ENCODE measurements at regions not wholly inside any gene's neighbourhood (a gene's known extent, or its start where the extent isn't known, plus 50 kb on each side); places are given as distances from the start of the nearest gene placed in this dataset.

GRCh38 chr1:243945727-243946126, 95.7 kb upstream of the AKT3 start:
- H3K23ac ChIP-seq (ENCODE audit: insufficient read length) = no peak overlapping the region
- H3K4me3 ChIP-seq (ENCODE audit: extremely low read depth in 1 of 4, insufficient read depth in 2 of 4, low read depth in 3 of 4, low read length in 4 of 4) = no peak overlapping the region
- no peak overlapping the region for H4K8ac ChIP-seq (ENCODE audit: extremely low read depth, insufficient read depth, low read length)
- no peak overlapping the region for H2BK120ac ChIP-seq (replicated peaks; ENCODE audit: low read depth, low read length)
- no peak overlapping the region for H3K4me2 ChIP-seq (ENCODE audit: insufficient read depth in 1 of 2, low read depth in 2 of 2, low read length in 2 of 2)
- H2BK5ac ChIP-seq (ENCODE audit: low read depth, low read length) = no peak overlapping the region
- no peak overlapping the region for H4K91ac ChIP-seq (replicated peaks; ENCODE audit: insufficient read length, low read length)
- no peak overlapping the region for H2AK5ac ChIP-seq (ENCODE audit: low read depth, low read length)
- TF ChIP-seq SAP30 (IDR thresholded peaks at IDR 0.05; ENCODE audit: insufficient read depth, insufficient replicate concordance, low read length) (no peak), GABPA (IDR thresholded peaks at IDR 0.05; ENCODE audit: borderline replicate concordance, insufficient read depth, low read length) (no peak), NRF1 (IDR thresholded peaks at IDR 0.05; ENCODE audit: low read depth, low read length) (no peak), KDM1A (IDR thresholded peaks at IDR 0.05; ENCODE audit: borderline replicate concordance, low read length) (no peak), POU5F1 (IDR thresholded peaks at IDR 0.05; ENCODE audit: low read depth, low read length) (no peak), TAF7 (optimal IDR thresholded peaks at IDR 0.05; ENCODE audit: borderline replicate concordance, low read depth, low read length) (no peak), HDAC6 (IDR thresholded peaks at IDR 0.05; ENCODE audit: low read depth, low read length) (no peak), CEBPB (IDR thresholded peaks at IDR 0.05; ENCODE audit: low read depth, low read length) (no peak), NANOG (IDR thresholded peaks at IDR 0.05; ENCODE audit: insufficient read depth, low read depth, low read length, poor library complexity, severe bottlenecking) (no peak), KDM4A (IDR thresholded peaks at IDR 0.05; ENCODE audit: low read depth, low read length, severe bottlenecking) (no peak)
- no peak overlapping the region for H3K9ac ChIP-seq (replicated peaks in 1 of 4; ENCODE audit: extremely low read depth in 1 of 4, low read depth in 3 of 4, low read length in 3 of 4)
- H3K9me3 ChIP-seq (ENCODE audit: insufficient read depth in 2 of 2, low read depth in 1 of 2, low read length in 1 of 2) = no peaks in the 10 kb centered on the region
- peaks cover 3 to 10% (median 5%) of the 10 kb centered on the region in 4 experiments for H3K4me1 ChIP-seq (replicated peaks in 1 of 4; ENCODE audit: control insufficient read depth in 3 of 4, insufficient read depth in 4 of 4, low read length in 3 of 4)
- no peaks in the 10 kb centered on the region for H4K20me1 ChIP-seq (replicated peaks in 1 of 2; ENCODE audit: control insufficient read depth in 1 of 2, insufficient read depth in 2 of 2, low read length in 2 of 2)
- no peak overlapping the region for H2BK15ac ChIP-seq (ENCODE audit: low read length)
- H3K27ac ChIP-seq (ENCODE audit: low read depth, low read length) = no peak overlapping the region
- H2BK12ac ChIP-seq (ENCODE audit: low read depth, low read length) = no peak overlapping the region
- H3K79me2 ChIP-seq (ENCODE audit: control insufficient read depth in 1 of 2, insufficient read depth in 2 of 2, low read length in 2 of 2) = no peaks in the 10 kb centered on the region
- H3K23me2 ChIP-seq (ENCODE audit: low read depth, low read length) = no peaks in the 10 kb centered on the region; the same call in 1 of the 2 replicates
- H3K4ac ChIP-seq (replicated peaks; ENCODE audit: insufficient read length, low read depth, low read length) = no peak overlapping the region
- H4K5ac ChIP-seq (ENCODE audit: insufficient read length, low read depth, low read length) = no peak overlapping the region
- WGBS, 2 experiments (ENCODE audit: extremely low coverage in 1 of 2, insufficient coverage in 1 of 2, insufficient read length in 1 of 2, insufficient replicate concordance in 2 of 2, low coverage in 1 of 2, low lambda C conversion rate in 2 of 2, missing lambda C conversion rate in 1 of 2) = 84% methylated on average over 5 of the region's 5 CpGs; no CpG with 5 or more reads in 1 of the 2 experiments
- FAIRE-seq = no peak
- ChIA-PET POLR2A (ENCODE audit: partially characterized antibody) (no interaction called here), CTCF (ENCODE audit: partially characterized antibody) (interaction anchor here (0.6 to 3.8 kb wide), 19 partner anchors 10 to 603 kb away, joined by 3 to 21 read pairs (median 3); no protein-coding TSS in a partner anchor)
- DNase-seq (ENCODE audit: low read depth in 1 of 2, low spot score in 2 of 2) = peak in 1 of 2 experiments; percentile 27
- 0 out of 2 replicates have a peak overlapping the region, but pooled peaks have one; percentile 13 for H2BK20ac ChIP-seq (ENCODE audit: low read length)
- H3K79me1 ChIP-seq (ENCODE audit: low read depth, low read length) = no peaks in the 10 kb centered on the region
- H3K27me3 ChIP-seq (replicated peaks in 1 of 4; ENCODE audit: control insufficient read depth in 3 of 4, extremely low read depth in 1 of 4, insufficient read depth in 3 of 4, low read length in 3 of 4) = peaks cover 0 to 20% (median 16%) of the 10 kb centered on the region in 4 experiments; a peak in 5 of 7 replicates
- H3K36me3 ChIP-seq (ENCODE audit: control insufficient read depth in 2 of 4, insufficient read depth in 4 of 4, low read length in 3 of 4) = no peaks in the 10 kb centered on the region
- no peak overlapping the region for H3K18ac ChIP-seq (ENCODE audit: extremely low read depth, low read length)
- H2AFZ ChIP-seq (ENCODE audit: low read length) = no peak overlapping the region
- H3K56ac ChIP-seq (replicated peaks; ENCODE audit: insufficient read length, low read depth, low read length) = no peak overlapping the region
- H3K14ac ChIP-seq (ENCODE audit: insufficient read length) = no peak overlapping the region

Measured in H1 (cell line).